VCaP (cell line): ENCODE measurements at regions not wholly inside any gene's neighbourhood (a gene's known extent, or its start where the extent isn't known, plus 50 kb on each side); places are given as distances from the start of the nearest gene placed in this dataset.

ENCODE experiments used
- H3K27ac ChIP-seq: fragments of 450-650 bp; 2 replicates; pipeline ENCODE4 v1.5.1; 2017
- CTCF ChIP-seq: fragments of 450-650 bp; conservative IDR thresholded peaks from 2 replicates; pipeline ENCODE4 v1.5.1; 2017; ENCODE audit warnings: mild to moderate bottlenecking, moderate library complexity

GRCh38 chr2:144876013-144876412 lies 356.1 kb upstream of the ZEB2 start:
- H3K27ac ChIP-seq, result no peak overlapping the region
- TF ChIP-seq CTCF, result no peak

- no peak overlapping the region for H3K27ac ChIP-seq
- TF ChIP-seq CTCF, result no peak
These were observed 355.5 kb upstream of the ZEB2 start for GRCh38 chr2:144875290-144875969.

GRCh38 chr2:144865670-144866069 lies 345.8 kb upstream of the ZEB2 start:
- no peak overlapping the region for H3K27ac ChIP-seq
- no peak for TF ChIP-seq CTCF

GRCh38 chr2:144859716-144860115 lies 339.8 kb upstream of the ZEB2 start:
- no peak for TF ChIP-seq CTCF

GRCh38 chr2:144858211-144858610 lies 338.3 kb upstream of the ZEB2 start:
- H3K27ac ChIP-seq, result no peak overlapping the region
- TF ChIP-seq CTCF, result no peak

More at GRCh38 chr2:144859716-144860115, 339.8 kb upstream of the ZEB2 start:
- no peak overlapping the region for H3K27ac ChIP-seq

- H3K27ac ChIP-seq, result no peak overlapping the region
- TF ChIP-seq CTCF, result no peak
These were observed 334.7 kb upstream of the ZEB2 start for GRCh38 chr2:144854596-144854995.

GRCh38 chr2:144849612-144850011 lies 329.7 kb upstream of the ZEB2 start:
- H3K27ac ChIP-seq, result no peak overlapping the region
- no peak for TF ChIP-seq CTCF
